ENCODE measurements at regions not wholly inside any gene's neighbourhood (a gene's known extent, or its start where the extent isn't known, plus 50 kb on each side); places are given as distances from the start of the nearest gene placed in this dataset.

DNA sequence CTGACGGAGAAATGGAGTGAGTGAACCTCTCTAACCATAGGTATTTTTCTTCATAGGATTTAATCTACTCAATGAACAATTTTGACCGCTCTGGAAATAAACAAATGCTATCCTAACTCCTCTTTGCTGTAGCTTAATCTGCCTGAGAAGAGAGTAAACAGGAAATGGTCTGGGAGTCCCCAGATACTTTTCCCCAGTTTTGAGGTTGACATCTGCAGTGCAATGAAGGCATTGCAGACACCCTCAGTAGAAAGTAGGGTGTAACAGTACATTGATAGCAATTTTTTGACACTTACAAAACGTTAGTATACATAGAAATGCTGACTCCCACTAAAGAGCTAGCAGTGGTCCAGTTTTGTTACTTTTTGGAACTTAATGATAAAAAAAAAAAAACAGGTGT lies 495.9 kb upstream of the FAM241A start:
- TF ChIP-seq, protein P1, sequence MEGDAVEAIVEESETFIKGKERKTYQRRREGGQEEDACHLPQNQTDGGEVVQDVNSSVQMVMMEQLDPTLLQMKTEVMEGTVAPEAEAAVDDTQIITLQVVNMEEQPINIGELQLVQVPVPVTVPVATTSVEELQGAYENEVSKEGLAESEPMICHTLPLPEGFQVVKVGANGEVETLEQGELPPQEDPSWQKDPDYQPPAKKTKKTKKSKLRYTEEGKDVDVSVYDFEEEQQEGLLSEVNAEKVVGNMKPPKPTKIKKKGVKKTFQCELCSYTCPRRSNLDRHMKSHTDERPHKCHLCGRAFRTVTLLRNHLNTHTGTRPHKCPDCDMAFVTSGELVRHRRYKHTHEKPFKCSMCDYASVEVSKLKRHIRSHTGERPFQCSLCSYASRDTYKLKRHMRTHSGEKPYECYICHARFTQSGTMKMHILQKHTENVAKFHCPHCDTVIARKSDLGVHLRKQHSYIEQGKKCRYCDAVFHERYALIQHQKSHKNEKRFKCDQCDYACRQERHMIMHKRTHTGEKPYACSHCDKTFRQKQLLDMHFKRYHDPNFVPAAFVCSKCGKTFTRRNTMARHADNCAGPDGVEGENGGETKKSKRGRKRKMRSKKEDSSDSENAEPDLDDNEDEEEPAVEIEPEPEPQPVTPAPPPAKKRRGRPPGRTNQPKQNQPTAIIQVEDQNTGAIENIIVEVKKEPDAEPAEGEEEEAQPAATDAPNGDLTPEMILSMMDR (conservative IDR thresholded peaks at IDR 0.05 in 1 of 2, IDR thresholded peaks at IDR 0.05 in 1 of 2; ENCODE audit: extremely low read depth in 1 of 2, insufficient read depth in 1 of 2, low read depth in 1 of 2, low read length in 2 of 2), result no peak
- TF ChIP-seq EZH2 (IDR thresholded peaks at IDR 0.05; ENCODE audit: borderline replicate concordance, low read length), result no peak

All from mammary epithelial cell (primary cell).